ENCODE measurements at regions not wholly inside any gene's neighbourhood (a gene's known extent, or its start where the extent isn't known, plus 50 kb on each side); places are given as distances from the start of the nearest gene placed in this dataset.
A peak's percentile ranks its signal among the peaks of the same experiment; 100 is the strongest.

- Mint-ChIP-seq H3K27ac (no peak overlapping the region), H3K36me3 (no peaks in the 10 kb centered on the region), H3K4me1 (peaks cover 35% of the 10 kb centered on the region), H3K27me3 (ENCODE audit: low read depth) (no peaks in the 10 kb centered on the region; the same call in 1 of the 2 replicates), H3K9me3 (no peaks in the 10 kb centered on the region), H3K4me3 (no peak overlapping the region)
- ChIA-PET POLR2A (no interaction called here), CTCF (interaction anchor here (0.6 to 2.6 kb wide), 13 partner anchors 9 to 373 kb away, joined by 3 to 10 read pairs (median 4); no protein-coding TSS in a partner anchor)
- DNase-seq (ENCODE audit: low spot score) = peak; percentile 51
- TF ChIP-seq ZNF219 (CRISPR knock-in tag; IDR thresholded peaks at IDR 0.05; ENCODE audit: borderline replicate concordance) = no peak
- no peak for TF ChIP-seq CREB1 (CRISPR knock-in tag; IDR thresholded peaks at IDR 0.05)
- TF ChIP-seq, protein P1, sequence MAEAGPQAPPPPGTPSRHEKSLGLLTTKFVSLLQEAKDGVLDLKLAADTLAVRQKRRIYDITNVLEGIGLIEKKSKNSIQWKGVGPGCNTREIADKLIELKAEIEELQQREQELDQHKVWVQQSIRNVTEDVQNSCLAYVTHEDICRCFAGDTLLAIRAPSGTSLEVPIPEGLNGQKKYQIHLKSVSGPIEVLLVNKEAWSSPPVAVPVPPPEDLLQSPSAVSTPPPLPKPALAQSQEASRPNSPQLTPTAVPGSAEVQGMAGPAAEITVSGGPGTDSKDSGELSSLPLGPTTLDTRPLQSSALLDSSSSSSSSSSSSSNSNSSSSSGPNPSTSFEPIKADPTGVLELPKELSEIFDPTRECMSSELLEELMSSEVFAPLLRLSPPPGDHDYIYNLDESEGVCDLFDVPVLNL (CRISPR knock-in tag; IDR thresholded peaks at IDR 0.05; ENCODE audit: borderline replicate concordance, low read depth) = no peak
- no peak for TF ChIP-seq MAX (CRISPR knock-in tag; IDR thresholded peaks at IDR 0.05)
- no peak for TF ChIP-seq GRHL2 (CRISPR knock-in tag; IDR thresholded peaks at IDR 0.05; ENCODE audit: insufficient replicate concordance, severe bottlenecking)
- TF ChIP-seq FOXK1 (CRISPR knock-in tag; IDR thresholded peaks at IDR 0.05) = no peak
- peak; percentile 72 for ATAC-seq
Observed at GRCh38 chr1:38129473-38129872, 82.9 kb upstream of the POU3F1 start.

DNA sequence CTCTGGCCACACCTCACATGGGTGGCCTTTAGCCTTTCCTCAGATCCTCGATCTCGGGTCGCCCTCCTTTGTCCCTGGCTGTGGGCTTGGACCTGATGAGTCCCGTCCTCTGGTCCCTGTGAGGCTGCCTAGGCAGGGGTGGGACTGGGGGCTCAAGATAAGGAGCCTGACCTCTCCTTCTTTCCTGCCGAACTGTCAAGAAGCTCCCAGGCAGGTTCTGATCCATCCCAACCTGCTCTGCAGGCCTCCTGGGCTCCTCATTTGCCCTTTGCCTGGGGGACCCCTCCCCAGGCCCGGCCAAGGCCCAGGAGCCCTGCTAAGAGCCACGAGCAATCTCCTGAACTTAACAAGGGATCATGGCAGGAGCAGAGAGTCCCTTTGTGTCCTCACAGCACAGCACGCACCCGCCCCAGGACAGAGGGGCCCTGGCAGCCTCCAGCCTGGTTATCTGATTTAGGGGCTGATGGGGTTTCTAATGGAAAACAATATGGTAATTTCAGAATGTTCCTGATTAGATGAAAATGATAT is 82.4 kb upstream of the POU3F1 start:
- no peak overlapping the region for H3K27ac Mint-ChIP-seq
- H3K4me3 Mint-ChIP-seq = no peak overlapping the region
- no peaks in the 10 kb centered on the region; the same call in 1 of the 2 replicates for H3K27me3 Mint-ChIP-seq (ENCODE audit: low read depth)
- no peaks in the 10 kb centered on the region for H3K9me3 Mint-ChIP-seq
- POLR2A ChIA-PET = no interaction called here
- DNase-seq (ENCODE audit: low spot score) (no peak), ATAC-seq (no peak)
- H3K36me3 Mint-ChIP-seq = no peaks in the 10 kb centered on the region
- CTCF ChIA-PET = interaction anchor here (0.6 to 2.6 kb wide), 12 partner anchors 9 to 374 kb away, joined by 3 to 10 read pairs (median 5); no protein-coding TSS in a partner anchor
- H3K4me1 Mint-ChIP-seq = peaks cover 35% of the 10 kb centered on the region
- no peak for TF ChIP-seq NR1H2 (CRISPR knock-in tag; IDR thresholded peaks at IDR 0.05)
- TF ChIP-seq USF2 (CRISPR knock-in tag; IDR thresholded peaks at IDR 0.05) = no peak
- no peak for TF ChIP-seq ZNF425 (CRISPR knock-in tag; conservative IDR thresholded peaks at IDR 0.05)
- TF ChIP-seq, protein P2, sequence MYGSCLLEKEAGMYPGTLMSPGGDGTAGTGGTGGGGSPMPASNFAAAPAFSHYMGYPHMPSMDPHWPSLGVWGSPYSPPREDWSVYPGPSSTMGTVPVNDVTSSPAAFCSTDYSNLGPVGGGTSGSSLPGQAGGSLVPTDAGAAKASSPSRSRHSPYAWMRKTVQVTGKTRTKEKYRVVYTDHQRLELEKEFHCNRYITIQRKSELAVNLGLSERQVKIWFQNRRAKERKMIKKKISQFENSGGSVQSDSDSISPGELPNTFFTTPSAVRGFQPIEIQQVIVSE (CRISPR knock-in tag; IDR thresholded peaks at IDR 0.05; ENCODE audit: borderline replicate concordance) = no peak
- no peak for TF ChIP-seq FOXP1 (CRISPR knock-in tag; IDR thresholded peaks at IDR 0.05; ENCODE audit: borderline replicate concordance)
- TF ChIP-seq EMX1 (CRISPR knock-in tag; IDR thresholded peaks at IDR 0.05) = no peak
- TF ChIP-seq NR3C1 (CRISPR knock-in tag; conservative IDR thresholded peaks at IDR 0.05; ENCODE audit: low read depth) = no peak
- TF ChIP-seq KAT7 (CRISPR knock-in tag; IDR thresholded peaks at IDR 0.05; ENCODE audit: borderline replicate concordance) = no peak
- no peak for TF ChIP-seq HMGA2 (CRISPR knock-in tag; IDR thresholded peaks at IDR 0.05)

DNA sequence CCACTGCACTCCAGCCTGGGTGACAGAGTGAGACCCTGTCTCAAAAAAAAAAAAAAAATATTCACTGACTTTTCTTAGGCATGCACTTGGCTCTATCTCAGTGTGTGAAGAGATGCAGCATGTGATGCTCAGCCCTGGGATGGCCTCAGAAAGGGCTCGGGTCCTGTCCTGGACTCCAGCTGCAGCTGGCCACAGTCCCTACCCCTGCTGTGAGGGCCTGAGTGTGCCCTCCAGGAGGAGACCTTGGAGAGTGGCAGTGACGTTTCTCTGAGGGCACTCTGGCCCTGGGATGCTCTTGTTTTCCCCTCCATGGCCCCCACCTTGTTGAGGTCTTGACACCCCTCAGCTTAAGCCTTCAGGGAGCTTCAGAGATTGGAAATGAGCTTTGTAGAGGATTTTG is 81.9 kb upstream of the POU3F1 start:
- DNase-seq (ENCODE audit: low spot score) = no peak
- Mint-ChIP-seq H3K4me1 (peaks cover 34% of the 10 kb centered on the region), H3K27me3 (ENCODE audit: low read depth) (no peaks in the 10 kb centered on the region; the same call in 1 of the 2 replicates), H3K4me3 (no peak overlapping the region), H3K9me3 (no peaks in the 10 kb centered on the region), H3K36me3 (no peaks in the 10 kb centered on the region), H3K27ac (no peak overlapping the region)
- POLR2A ChIA-PET = no interaction called here
- no peak for ATAC-seq
- CTCF ChIA-PET = interaction anchor here (0.7 to 1.9 kb wide), 4 partner anchors 10 to 458 kb away, joined by 3 to 10 read pairs (median 5); no protein-coding TSS in a partner anchor
- TF ChIP-seq, protein P3, sequence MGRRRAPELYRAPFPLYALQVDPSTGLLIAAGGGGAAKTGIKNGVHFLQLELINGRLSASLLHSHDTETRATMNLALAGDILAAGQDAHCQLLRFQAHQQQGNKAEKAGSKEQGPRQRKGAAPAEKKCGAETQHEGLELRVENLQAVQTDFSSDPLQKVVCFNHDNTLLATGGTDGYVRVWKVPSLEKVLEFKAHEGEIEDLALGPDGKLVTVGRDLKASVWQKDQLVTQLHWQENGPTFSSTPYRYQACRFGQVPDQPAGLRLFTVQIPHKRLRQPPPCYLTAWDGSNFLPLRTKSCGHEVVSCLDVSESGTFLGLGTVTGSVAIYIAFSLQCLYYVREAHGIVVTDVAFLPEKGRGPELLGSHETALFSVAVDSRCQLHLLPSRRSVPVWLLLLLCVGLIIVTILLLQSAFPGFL (CRISPR knock-in tag; IDR thresholded peaks at IDR 0.05; ENCODE audit: borderline replicate concordance) = no peak
- no peak for TF ChIP-seq ATF6 (CRISPR knock-in tag; IDR thresholded peaks at IDR 0.05)
- TF ChIP-seq MYBL2 (CRISPR knock-in tag; IDR thresholded peaks at IDR 0.05) = no peak
- TF ChIP-seq ZNF396 (CRISPR knock-in tag; IDR thresholded peaks at IDR 0.05; ENCODE audit: borderline replicate concordance) = no peak
- no peak for TF ChIP-seq SOX15 (CRISPR knock-in tag; IDR thresholded peaks at IDR 0.05)
- TF ChIP-seq ATF3 (CRISPR knock-in tag; conservative IDR thresholded peaks at IDR 0.05) = no peak
- no peak for TF ChIP-seq KAT7 (CRISPR knock-in tag; IDR thresholded peaks at IDR 0.05; ENCODE audit: borderline replicate concordance)
- TF ChIP-seq RORB (CRISPR knock-in tag; IDR thresholded peaks at IDR 0.05) = no peak
- TF ChIP-seq MXD4 (CRISPR knock-in tag; IDR thresholded peaks at IDR 0.05; ENCODE audit: borderline replicate concordance) = no peak

All from WTC11 (cell line).